NCI-H2107 (cell line): ENCODE measurements at regions not wholly inside any gene's neighbourhood (a gene's known extent, or its start where the extent isn't known, plus 50 kb on each side); places are given as distances from the start of the nearest gene placed in this dataset.
"Not testable (repeated sequence)": the region's sequence is repeated elsewhere in the genome, so short reads cannot be mapped to it uniquely, and the experiment has no call there.

ENCODE experiments used
- DNase-seq: peaks from one replicate; lab custom pipeline; 2025; lab: John Stamatoyannopoulos, UW

DNA sequence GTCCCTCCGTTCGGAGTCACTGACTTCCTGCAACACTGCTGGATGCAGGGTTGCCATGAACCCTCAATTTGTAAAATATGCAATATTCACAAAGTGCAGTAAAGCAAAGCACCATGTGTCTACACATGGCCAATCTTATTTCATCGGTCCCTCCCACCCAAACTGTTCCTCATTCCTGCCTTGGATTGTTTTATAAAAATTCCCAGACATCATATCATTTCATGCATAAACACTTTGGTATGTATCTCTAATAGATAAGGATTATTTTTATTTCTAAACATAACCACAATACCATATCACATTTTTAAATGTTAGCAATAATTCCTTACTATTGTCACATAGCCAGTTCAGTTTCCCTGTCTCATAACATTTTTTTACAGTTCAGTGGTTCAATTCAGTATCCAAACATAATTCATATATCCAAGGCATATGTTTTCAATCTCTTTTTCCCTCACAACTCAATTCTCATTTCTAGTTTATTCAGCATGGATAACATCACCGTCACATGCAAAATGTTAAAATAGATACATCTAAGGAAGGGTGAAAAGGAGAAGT is 82.0 kb upstream of the PCAT7 start:
- DNase-seq, result no peak

DNA sequence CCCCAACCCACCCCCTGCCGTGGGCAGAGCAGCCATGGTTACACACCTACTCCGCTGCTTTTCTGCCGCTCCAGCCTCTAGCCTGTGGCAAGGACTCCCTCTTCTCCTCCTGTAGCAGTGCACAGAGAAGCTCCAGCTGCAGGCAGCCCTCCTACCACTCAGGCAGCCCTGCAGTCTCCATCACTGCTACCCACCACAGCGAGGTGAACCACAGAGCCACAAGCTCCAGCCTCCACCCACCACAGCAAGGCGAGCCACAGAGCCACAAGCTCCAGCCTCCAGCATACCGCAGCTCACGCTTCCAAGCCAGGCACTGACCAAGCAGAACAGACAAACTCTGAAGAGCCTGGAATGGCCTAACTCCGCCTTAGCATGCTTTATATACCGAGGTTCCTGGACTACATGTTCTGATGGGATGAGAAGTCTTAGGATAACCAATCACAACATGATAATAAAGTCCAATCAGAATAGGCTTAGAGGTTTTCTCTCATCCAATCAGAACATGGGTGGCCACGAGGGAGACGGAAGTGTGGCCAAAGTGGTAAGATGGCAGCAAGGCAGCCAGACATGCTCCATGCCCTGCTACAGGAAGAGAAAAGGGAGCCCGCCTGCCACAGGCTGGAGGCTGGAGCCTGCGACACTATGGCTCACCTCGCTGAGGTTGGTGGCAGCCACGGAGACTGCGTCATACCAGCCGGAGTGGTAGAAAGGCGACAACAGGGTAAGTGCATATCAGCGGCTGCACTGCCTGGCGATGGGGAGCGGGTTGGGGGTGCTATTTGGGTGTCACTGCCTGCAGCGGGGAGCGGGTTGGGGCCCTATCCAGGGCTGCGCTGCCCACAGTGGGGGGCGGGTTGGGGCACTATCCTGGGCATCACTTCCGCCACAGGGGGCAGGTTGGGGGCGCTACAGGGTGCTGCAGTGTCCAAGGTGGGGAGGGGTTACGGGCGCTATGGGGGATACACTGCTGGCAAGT is 75.8 kb upstream of the PCAT7 start:
- DNase-seq, result no peak

DNA sequence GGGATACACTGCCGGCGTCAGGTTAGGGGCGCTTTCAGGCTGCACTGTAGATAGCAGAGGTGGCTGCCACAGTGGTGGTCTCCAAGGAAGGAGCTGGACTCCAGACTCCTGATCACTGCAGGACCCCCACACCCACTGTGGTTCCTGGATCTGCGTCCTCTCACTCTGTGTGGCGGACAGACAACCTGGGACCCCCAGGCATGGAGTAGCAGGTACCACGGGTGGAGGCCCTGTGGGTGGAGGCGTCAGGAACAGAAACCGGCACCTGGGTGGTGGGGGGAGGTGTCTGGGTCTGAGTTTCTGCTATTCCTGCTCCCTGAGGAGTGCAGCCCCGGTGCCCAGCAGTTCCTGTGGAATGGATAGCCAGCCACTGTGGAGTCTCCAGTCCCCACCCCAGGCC is 75.1 kb upstream of the PCAT7 start:
- no peak for DNase-seq

DNA sequence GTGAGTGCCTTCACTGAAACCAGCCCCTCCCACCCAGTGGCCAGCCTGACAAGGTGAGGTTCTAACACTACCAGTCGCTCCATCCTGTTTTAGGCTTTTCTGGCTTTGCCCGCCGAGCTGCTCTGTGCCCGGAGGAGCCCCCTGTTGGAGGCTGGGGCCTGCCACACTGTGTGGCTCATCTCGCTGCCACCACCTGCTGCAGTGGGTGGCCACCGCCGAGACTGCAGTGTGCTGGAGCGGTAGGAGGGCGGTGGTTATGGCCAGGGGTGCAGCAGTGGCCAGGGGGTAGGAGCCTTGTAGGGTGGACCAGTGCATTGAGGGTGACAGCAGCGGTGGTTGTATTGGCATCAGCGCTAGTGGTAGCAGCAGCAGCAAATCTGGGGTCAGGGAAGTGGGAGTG is 74.7 kb upstream of the PCAT7 start:
- no peak for DNase-seq

DNA sequence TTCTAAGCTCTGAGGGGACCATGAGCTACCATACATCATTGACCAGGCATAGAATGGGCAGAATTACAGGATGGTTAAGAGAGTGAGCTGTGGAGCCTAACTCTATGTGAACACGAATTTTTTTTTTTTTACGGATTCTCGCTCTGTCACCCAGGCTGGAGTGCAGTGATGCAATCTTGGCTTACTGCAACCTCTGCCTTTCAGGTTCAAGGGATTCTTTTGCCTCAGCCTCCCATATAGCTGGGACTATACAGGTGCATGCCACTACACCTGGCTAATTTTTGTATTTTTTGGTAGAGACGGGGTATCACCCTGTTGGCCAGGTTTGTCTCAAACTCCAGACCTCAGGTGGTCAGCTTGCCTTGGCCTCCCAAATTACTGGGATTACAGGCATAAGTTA is 72.8 kb upstream of the PCAT7 start:
- DNase-seq, result no peak

DNA sequence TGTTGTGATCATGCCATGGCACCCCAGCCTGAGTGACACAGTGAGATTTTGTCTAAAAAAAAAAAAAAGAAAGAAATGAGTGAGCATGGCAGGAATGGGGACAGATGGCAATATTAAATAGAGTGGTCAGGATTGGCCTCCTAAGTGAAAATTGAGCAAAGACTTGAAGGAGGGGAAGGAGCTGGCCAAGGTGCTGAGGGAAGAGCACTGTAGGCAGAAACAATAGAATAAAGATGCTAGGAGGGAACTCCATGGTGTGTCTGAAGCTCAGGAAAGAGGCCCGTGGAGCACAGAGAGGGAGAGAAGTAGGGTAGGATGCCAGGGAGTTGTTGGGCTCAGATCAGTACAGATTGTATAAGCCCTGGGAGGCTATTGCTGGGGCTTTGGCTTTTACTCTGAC is 64.4 kb upstream of the PCAT7 start:
- no peak for DNase-seq

DNA sequence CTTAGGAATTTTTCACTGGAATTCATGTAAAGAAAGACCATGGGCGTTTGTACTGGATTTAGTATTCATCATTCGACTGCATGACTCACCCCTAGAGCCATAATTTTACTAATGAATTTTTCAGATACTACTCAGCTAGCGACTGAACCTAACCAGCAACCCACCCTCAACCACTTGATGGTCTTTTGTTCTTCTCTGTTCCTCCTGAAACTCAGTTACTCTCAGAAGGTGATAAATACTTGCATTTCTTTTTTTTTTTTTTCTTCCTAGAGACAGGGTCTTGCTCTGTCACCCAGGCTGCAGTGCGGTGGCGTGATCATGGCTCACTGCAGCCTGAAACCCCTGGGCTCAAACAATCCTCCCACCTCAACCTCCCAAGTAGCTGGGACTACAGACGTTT is 62.8 kb upstream of the PCAT7 start:
- DNase-seq, result not testable (repeated sequence)

DNA sequence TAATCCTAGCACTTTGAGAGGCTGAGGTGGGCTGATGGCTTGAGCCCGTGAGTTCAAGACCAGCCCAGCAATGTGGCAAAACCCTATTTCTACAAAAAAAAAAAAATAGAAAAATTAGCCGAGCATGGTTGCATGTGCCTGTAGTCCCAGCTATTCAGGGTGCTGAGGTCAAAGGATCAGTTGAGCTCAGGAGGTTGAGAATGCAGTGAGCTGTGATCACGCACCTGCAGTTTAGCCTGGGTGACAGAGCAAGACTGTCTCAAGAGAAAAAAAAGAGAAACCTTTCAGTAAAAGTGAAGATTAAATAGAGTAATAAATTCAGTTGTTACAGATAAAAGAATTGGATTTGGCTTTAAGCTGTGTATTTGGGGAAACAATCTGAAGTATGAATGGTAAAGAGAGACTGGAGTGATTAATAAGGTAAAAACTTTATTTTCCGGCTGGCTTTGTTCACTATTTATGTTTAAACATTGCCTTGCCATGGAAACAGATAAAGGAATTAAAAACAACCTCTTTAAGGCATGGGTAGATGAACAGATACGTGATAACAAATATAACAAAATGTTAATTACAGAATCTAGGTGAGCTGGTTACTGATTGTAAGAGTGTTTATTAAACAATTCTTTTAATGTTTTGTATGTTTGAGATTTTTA is 56.0 kb upstream of the PCAT7 start:
- no peak for DNase-seq

DNA sequence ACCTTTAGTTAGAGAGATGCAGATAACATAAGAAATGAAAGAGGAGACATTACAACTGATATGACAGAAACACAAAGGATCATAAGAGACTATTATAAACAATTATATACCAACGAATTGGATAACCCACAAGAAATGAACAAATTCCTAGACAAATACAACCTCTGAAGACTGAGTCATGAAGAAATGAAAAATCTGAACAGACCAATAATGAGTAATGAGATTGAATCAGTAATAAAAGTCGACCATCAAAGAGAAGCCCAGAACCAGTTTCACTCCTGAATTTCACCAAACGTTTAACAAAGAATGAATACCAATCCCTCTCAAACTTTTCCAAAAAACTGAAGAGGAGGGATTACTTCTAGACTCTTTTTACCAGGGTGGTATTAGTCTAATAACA is 50.5 kb upstream of the PCAT7 start:
- DNase-seq, result no peak
